A549 (cell line): ENCODE measurements at regions not wholly inside any gene's neighbourhood (a gene's known extent, or its start where the extent isn't known, plus 50 kb on each side); places are given as distances from the start of the nearest gene placed in this dataset.

Experiments used
- ATAC-seq, 2 experiments: fragments of 200-7000 bp in 1 of 2; fragments of >200 bp in 1 of 2; cut with Nextera tagmentation in 1 of 2; cut with Tn5 transposase in 1 of 2; 3 replicates each; pipeline versions ENCODE4 v1.8.0 to v1.9.1; 2018 to 2020; ENCODE audit warnings: mild to moderate bottlenecking in 1 of 2, moderate library complexity in 1 of 2
- CTCF ChIA-PET: fragments of 300-600 bp; sonication (Branson Sonifier 250); formaldehyde crosslinking; extraction: SDS; loops from one replicate; lab custom pipeline; 2021; ENCODE audit warnings: antibody characterized with exemption, inconsistent platforms; lab: Yijun Ruan, JAX
- POLR2A ChIA-PET: fragments of 350-600 bp; formaldehyde crosslinking; extraction: SDS; loops from one replicate; lab custom pipeline; 2021; ENCODE audit warnings: antibody characterized with exemption, inconsistent platforms; lab: Yijun Ruan, JAX
- DNase-seq, 2 experiments: peaks; one replicate each; pipeline versions ENCODE4 v3.0.0 to v3.0.0-alpha.2; 2011 to 2016; ENCODE audit warnings: low read depth in 1 of 2, low spot score in 1 of 2
- FAIRE-seq: peaks from 2 replicates; lab custom pipeline; 2011; peaks lifted over from hg19 to GRCh38; lab: Jason Lieb, UNC
- H3K27ac ChIP-seq, 2 experiments: fragments of >200 bp; sonication (Bioruptor Twin); formaldehyde crosslinking; 3 replicates each; pipeline ENCODE4 v1.5.1; 2016 to 2017
- H3K4me1 ChIP-seq: fragments of >200 bp; sonication (Bioruptor Twin); formaldehyde crosslinking; 3 replicates; pipeline ENCODE4 v1.6.1; 2016
- H3K4me2 ChIP-seq: fragments of >200 bp; sonication (Bioruptor Twin); formaldehyde crosslinking; 3 replicates; pipeline ENCODE4 v1.6.1; 2016
- H3K4me3 ChIP-seq: fragments of >200 bp; sonication (Bioruptor Twin); formaldehyde crosslinking; 3 replicates; pipeline ENCODE4 v1.5.1; 2016
- H3K9me3 ChIP-seq: fragments of >200 bp; sonication (Bioruptor Twin); formaldehyde crosslinking; 3 replicates; pipeline ENCODE4 v1.6.1; 2016
- BHLHE40 ChIP-seq: IDR thresholded peaks from 2 replicates; pipeline ENCODE4 v1.6.1; 2012; ENCODE audit warnings: low read depth, low read length, inconsistent platforms
- CBX2 ChIP-seq: fragments of 200-600 bp; sonication (generic); IDR thresholded peaks from 2 replicates; pipeline ENCODE4 v1.6.1; 2016; ENCODE audit warnings: low read depth, mild to moderate bottlenecking, borderline replicate concordance
- EHMT2 ChIP-seq: fragments of 200-600 bp; sonication (generic); IDR thresholded peaks from 2 replicates; pipeline ENCODE4 v1.6.1; 2016; ENCODE audit warnings: antibody characterized with exemption, low read depth, mild to moderate bottlenecking, moderate library complexity
- EP300 ChIP-seq, 2 experiments: fragments of >200 bp; sonication (Bioruptor Twin); formaldehyde crosslinking; IDR thresholded peaks; 2 replicates in 1 of 2; 3 replicates in 1 of 2; pipeline ENCODE4 v1.6.1; 2016 to 2017
- FOSL2 ChIP-seq, 2 experiments: fragments of 450-650 bp in 1 of 2; fragments of >200 bp in 1 of 2; sonication (Bioruptor Twin) in 1 of 2; formaldehyde crosslinking; IDR thresholded peaks; 2 replicates each; pipeline versions ENCODE4 v1.5.0 to v1.6.1; 2016 to 2020; ENCODE audit warnings: mild to moderate bottlenecking in 1 of 2, moderate library complexity in 1 of 2
- GATA3 ChIP-seq: IDR thresholded peaks from 2 replicates; pipeline ENCODE4 v1.6.1; 2012; ENCODE audit warnings: borderline replicate concordance
- HEYL ChIP-seq: fragments of 250-450 bp; sonication (Bioruptor Pico); IDR thresholded peaks from 2 replicates; pipeline ENCODE4 v1.8.0; 2021; ENCODE audit warnings: mild to moderate bottlenecking, moderate library complexity
- HOXB13 ChIP-seq: fragments of 250-450 bp; sonication (Bioruptor Pico); IDR thresholded peaks from 2 replicates; pipeline ENCODE4 v1.5.0; 2020; ENCODE audit warnings: low read depth, mild to moderate bottlenecking, moderate library complexity
- HOXB5 ChIP-seq: fragments of 250-450 bp; sonication (Bioruptor Pico); IDR thresholded peaks from 2 replicates; pipeline ENCODE4 v1.5.0; 2020; ENCODE audit warnings: mild to moderate bottlenecking, moderate library complexity
- JUN ChIP-seq, 2 experiments: fragments of >200 bp; sonication (Bioruptor Twin); formaldehyde crosslinking; IDR thresholded peaks; 2 replicates in 1 of 2; 3 replicates in 1 of 2; pipeline ENCODE4 v1.6.1; 2016 to 2017
- KDM1A ChIP-seq: fragments of 200-600 bp; sonication (generic); IDR thresholded peaks from 2 replicates; pipeline ENCODE4 v1.6.1; 2016; ENCODE audit warnings: low read depth, mild to moderate bottlenecking
- MYC ChIP-seq: IDR thresholded peaks from 2 replicates; pipeline ENCODE4 v1.6.1; 2012; ENCODE audit warnings: mild to moderate bottlenecking, inconsistent platforms, low read length, improper control_type of control experiment, borderline replicate concordance
- NPAS2 ChIP-seq: fragments of 250-450 bp; sonication (Bioruptor Pico); IDR thresholded peaks from 2 replicates; pipeline ENCODE4 v1.8.0; 2022; ENCODE audit warnings: mild to moderate bottlenecking, moderate library complexity, borderline replicate concordance
- RFX5 ChIP-seq: fragments of 450-650 bp; IDR thresholded peaks from 2 replicates; pipeline ENCODE4 v1.7.1; 2014; ENCODE audit warnings: antibody characterized with exemption, mild to moderate bottlenecking, moderate library complexity
- ZC3H11A ChIP-seq: fragments of 450-650 bp; IDR thresholded peaks from 2 replicates; pipeline ENCODE4 v1.6.1; 2014; ENCODE audit warnings: antibody characterized with exemption, mild to moderate bottlenecking
- ZNF302 ChIP-seq: fragments of 250-450 bp; sonication (Bioruptor Pico); IDR thresholded peaks from 2 replicates; pipeline ENCODE4 v1.9.0; 2021; ENCODE audit warnings: inconsistent platforms, mild to moderate bottlenecking, moderate library complexity
- WGBS: methylation state at CpG from one replicate; pipeline ENCODE4 v1.1.6; 2017; ENCODE audit errors: missing lambda C conversion rate; 5-methylcytosine and 5-hydroxymethylcytosine counted together
- TF ChIP-seq, protein P1 (sequence below): fragments of >200 bp; sonication (Bioruptor Twin); formaldehyde crosslinking; IDR thresholded peaks from 3 replicates; pipeline ENCODE4 v1.6.1; 2016
- TF ChIP-seq, protein P2 (sequence below): IDR thresholded peaks from 2 replicates; pipeline ENCODE4 v1.6.1; 2012
- TF ChIP-seq, protein P3 (sequence below): fragments of 250-450 bp; sonication (Bioruptor Pico); IDR thresholded peaks from 2 replicates; pipeline ENCODE4 v1.5.0; 2021; ENCODE audit warnings: mild to moderate bottlenecking, moderate library complexity, borderline replicate concordance
- TF ChIP-seq, protein P4 (sequence below): IDR thresholded peaks from 2 replicates; pipeline ENCODE4 v1.6.1; 2012; ENCODE audit warnings: low read depth, borderline replicate concordance
- TF ChIP-seq, protein P5 (sequence below): fragments of 200-600 bp; sonication (generic); IDR thresholded peaks from 2 replicates; pipeline ENCODE4 v1.6.1; 2016; ENCODE audit warnings: antibody characterized with exemption, mild to moderate bottlenecking, moderate library complexity

DNA sequence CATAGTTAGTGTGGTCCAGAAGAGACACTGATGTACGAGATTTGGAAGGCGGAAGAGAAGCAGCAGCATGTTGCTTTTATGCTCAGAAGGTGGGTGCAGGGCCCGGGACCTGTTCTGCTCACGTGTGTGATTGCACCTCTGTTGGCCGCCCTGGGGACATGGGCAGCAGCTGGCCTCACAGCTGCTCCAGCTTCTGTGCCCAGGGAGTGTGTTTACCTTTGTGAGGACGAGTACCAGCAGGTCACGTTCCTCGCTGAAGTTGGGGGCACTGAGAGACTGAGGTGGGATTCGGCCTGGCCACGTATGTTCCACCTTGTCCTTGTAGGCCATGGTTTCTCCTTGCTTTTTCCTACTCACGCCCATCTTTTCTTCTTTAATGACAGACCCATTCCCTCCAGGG is 86.3 kb downstream of the PMAIP1 start (continued):
- TF ChIP-seq GATA3 (no peak), HEYL (CRISPR knock-in tag) (no peak), ZC3H11A (no peak), HOXB13 (CRISPR knock-in tag) (no peak), NPAS2 (CRISPR knock-in tag) (no peak), KDM1A (no peak)
- TF ChIP-seq, protein P1, sequence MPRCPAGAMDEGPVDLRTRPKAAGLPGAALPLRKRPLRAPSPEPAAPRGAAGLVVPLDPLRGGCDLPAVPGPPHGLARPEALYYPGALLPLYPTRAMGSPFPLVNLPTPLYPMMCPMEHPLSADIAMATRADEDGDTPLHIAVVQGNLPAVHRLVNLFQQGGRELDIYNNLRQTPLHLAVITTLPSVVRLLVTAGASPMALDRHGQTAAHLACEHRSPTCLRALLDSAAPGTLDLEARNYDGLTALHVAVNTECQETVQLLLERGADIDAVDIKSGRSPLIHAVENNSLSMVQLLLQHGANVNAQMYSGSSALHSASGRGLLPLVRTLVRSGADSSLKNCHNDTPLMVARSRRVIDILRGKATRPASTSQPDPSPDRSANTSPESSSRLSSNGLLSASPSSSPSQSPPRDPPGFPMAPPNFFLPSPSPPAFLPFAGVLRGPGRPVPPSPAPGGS: no peak
- TF ChIP-seq, protein P2, sequence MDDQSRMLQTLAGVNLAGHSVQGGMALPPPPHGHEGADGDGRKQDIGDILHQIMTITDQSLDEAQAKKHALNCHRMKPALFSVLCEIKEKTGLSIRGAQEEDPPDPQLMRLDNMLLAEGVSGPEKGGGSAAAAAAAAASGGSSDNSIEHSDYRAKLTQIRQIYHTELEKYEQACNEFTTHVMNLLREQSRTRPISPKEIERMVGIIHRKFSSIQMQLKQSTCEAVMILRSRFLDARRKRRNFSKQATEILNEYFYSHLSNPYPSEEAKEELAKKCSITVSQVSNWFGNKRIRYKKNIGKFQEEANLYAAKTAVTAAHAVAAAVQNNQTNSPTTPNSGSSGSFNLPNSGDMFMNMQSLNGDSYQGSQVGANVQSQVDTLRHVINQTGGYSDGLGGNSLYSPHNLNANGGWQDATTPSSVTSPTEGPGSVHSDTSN: no peak

DNA sequence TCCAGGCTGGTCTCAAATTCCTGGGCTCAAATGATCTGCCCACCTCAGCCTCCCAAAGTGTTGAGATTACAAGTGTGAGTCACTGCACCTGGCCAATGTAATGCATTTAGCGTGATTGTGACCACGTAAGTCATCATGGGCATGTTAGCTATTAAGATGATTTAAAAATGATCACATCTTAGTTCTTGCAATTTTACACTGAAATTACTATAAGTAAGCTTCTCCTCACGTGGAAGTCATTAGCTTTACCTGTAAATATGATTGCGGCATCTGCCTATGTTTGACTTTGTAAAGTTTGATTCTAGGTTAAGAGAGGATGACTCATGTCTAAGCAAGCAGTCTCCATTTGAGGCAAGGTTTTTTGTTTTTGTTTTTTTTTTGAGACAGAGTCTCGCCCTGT is 85.5 kb downstream of the PMAIP1 start:
- no peaks in the 10 kb centered on the region for H3K9me3 ChIP-seq
- no peaks in the 10 kb centered on the region for H3K4me1 ChIP-seq
- FAIRE-seq (no peak), ATAC-seq (no peak), DNase-seq (no peak)
- ChIA-PET CTCF (interaction anchor here (0.7 to 1.5 kb wide), 4 partner anchors 9 to 564 kb away, joined by 3 to 4 read pairs (median 3); no protein-coding TSS in a partner anchor), POLR2A (no interaction called here)
- H3K4me2 ChIP-seq: no peak overlapping the region
- H3K4me3 ChIP-seq: no peak overlapping the region
- TF ChIP-seq FOSL2 (IDR thresholded peaks at IDR 0.05): no peak
- no peak for TF ChIP-seq FOSL2 (CRISPR knock-in tag; IDR thresholded peaks at IDR 0.05)
- TF ChIP-seq, protein P3, sequence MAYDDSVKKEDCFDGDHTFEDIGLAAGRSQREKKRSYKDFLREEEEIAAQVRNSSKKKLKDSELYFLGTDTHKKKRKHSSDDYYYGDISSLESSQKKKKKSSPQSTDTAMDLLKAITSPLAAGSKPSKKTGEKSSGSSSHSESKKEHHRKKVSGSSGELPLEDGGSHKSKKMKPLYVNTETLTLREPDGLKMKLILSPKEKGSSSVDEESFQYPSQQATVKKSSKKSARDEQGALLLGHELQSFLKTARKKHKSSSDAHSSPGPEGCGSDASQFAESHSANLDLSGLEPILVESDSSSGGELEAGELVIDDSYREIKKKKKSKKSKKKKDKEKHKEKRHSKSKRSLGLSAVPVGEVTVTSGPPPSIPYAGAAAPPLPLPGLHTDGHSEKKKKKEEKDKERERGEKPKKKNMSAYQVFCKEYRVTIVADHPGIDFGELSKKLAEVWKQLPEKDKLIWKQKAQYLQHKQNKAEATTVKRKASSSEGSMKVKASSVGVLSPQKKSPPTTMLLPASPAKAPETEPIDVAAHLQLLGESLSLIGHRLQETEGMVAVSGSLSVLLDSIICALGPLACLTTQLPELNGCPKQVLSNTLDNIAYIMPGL (CRISPR knock-in tag): no peak
- no peak for TF ChIP-seq EP300 (IDR thresholded peaks at IDR 0.05)
- no peak for TF ChIP-seq EHMT2
- TF ChIP-seq, protein P1: no peak
- no peak for TF ChIP-seq HOXB5 (CRISPR knock-in tag)
- TF ChIP-seq CBX2: no peak
- TF ChIP-seq, protein P4, sequence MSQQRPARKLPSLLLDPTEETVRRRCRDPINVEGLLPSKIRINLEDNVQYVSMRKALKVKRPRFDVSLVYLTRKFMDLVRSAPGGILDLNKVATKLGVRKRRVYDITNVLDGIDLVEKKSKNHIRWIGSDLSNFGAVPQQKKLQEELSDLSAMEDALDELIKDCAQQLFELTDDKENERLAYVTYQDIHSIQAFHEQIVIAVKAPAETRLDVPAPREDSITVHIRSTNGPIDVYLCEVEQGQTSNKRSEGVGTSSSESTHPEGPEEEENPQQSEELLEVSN: no peak
- TF ChIP-seq JUN (IDR thresholded peaks at IDR 0.05): no peak
- TF ChIP-seq, protein P5, sequence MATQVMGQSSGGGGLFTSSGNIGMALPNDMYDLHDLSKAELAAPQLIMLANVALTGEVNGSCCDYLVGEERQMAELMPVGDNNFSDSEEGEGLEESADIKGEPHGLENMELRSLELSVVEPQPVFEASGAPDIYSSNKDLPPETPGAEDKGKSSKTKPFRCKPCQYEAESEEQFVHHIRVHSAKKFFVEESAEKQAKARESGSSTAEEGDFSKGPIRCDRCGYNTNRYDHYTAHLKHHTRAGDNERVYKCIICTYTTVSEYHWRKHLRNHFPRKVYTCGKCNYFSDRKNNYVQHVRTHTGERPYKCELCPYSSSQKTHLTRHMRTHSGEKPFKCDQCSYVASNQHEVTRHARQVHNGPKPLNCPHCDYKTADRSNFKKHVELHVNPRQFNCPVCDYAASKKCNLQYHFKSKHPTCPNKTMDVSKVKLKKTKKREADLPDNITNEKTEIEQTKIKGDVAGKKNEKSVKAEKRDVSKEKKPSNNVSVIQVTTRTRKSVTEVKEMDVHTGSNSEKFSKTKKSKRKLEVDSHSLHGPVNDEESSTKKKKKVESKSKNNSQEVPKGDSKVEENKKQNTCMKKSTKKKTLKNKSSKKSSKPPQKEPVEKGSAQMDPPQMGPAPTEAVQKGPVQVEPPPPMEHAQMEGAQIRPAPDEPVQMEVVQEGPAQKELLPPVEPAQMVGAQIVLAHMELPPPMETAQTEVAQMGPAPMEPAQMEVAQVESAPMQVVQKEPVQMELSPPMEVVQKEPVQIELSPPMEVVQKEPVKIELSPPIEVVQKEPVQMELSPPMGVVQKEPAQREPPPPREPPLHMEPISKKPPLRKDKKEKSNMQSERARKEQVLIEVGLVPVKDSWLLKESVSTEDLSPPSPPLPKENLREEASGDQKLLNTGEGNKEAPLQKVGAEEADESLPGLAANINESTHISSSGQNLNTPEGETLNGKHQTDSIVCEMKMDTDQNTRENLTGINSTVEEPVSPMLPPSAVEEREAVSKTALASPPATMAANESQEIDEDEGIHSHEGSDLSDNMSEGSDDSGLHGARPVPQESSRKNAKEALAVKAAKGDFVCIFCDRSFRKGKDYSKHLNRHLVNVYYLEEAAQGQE: no peak
- no peak for TF ChIP-seq RFX5
- no peak for TF ChIP-seq MYC
- TF ChIP-seq BHLHE40: no peak
- no peak for TF ChIP-seq ZNF302 (CRISPR knock-in tag)
- TF ChIP-seq NPAS2 (CRISPR knock-in tag): no peak
- 74% methylated on average over 5 of the region's 5 CpGs for WGBS
- no peak overlapping the region for H3K27ac ChIP-seq
